Gastroesophageal sphincter (tissue), 4 donors: ENCODE measurements at regions not wholly inside any gene's neighbourhood (a gene's known extent, or its start where the extent isn't known, plus 50 kb on each side); places are given as distances from the start of the nearest gene placed in this dataset.

ENCODE experiments used
- ATAC-seq: fragments of 150-250 bp; one replicate; pipeline ENCODE4 v1.9.1; 2016; ENCODE audit warnings: mild to moderate bottlenecking, moderate library complexity
- H3K27ac ChIP-seq, 4 donors: fragments of 200-600 bp; sonication (generic) in 3 of 4; 1 replicate in 3 of 4; 2 replicates in 1 of 4; pipeline ENCODE4 v1.5.1; 2016 to 2019
- H3K27me3 ChIP-seq: fragments of 200-600 bp; sonication (generic); one replicate; pipeline ENCODE4 v1.5.1; 2019
- H3K36me3 ChIP-seq, 2 donors: fragments of 200-600 bp; sonication (generic); one replicate each; pipeline ENCODE4 v1.5.1; 2019; ENCODE audit warnings: control low read depth in 1 of 2
- H3K4me1 ChIP-seq, 3 donors: fragments of 200-600 bp; sonication (generic); 1 replicate in 2 of 3; 2 replicates in 1 of 3; pipeline ENCODE4 v1.5.1; 2016 to 2019; ENCODE audit warnings: control low read depth in 2 of 3
- H3K4me3 ChIP-seq, 2 donors: fragments of 200-600 bp; sonication (generic); one replicate each; pipeline ENCODE4 v1.5.1; 2019; ENCODE audit warnings: mild to moderate bottlenecking in 1 of 2, moderate library complexity in 1 of 2
- H3K9me3 ChIP-seq, 3 donors: fragments of 200-600 bp; sonication (generic); one replicate each; pipeline ENCODE4 v1.5.1; 2017 to 2019; ENCODE audit warnings: control low read depth in 2 of 3
- CTCF ChIP-seq, 4 experiments: fragments of 200-600 bp in 2 of 4; fragments of 450-650 bp in 2 of 4; sonication (generic) in 1 of 4; IDR thresholded peaks; one replicate each; pipeline ENCODE4 v1.5.1; 2017 to 2019; ENCODE audit warnings: antibody characterized with exemption in 4 of 4, mild to moderate bottlenecking in 2 of 4, moderate library complexity in 2 of 4
- EP300 ChIP-seq: sonication (generic); formaldehyde crosslinking; IDR thresholded peaks from one replicate; pipeline ENCODE4 v1.6.1; 2017; ENCODE audit warnings: antibody characterized with exemption, mild to moderate bottlenecking
- POLR2A ChIP-seq, 2 donors: fragments of 450-650 bp; IDR thresholded peaks; one replicate each; pipeline ENCODE4 v1.6.1; 2017; ENCODE audit warnings: antibody characterized with exemption in 2 of 2, mild to moderate bottlenecking in 2 of 2, moderate library complexity in 1 of 2
- POLR2AphosphoS5 ChIP-seq: sonication (generic); formaldehyde crosslinking; IDR thresholded peaks from one replicate; pipeline ENCODE4 v1.6.1; 2017; ENCODE audit warnings: antibody characterized with exemption
- whole genome bisulfite sequencing, 2 donors: methylation state at CpG; one replicate each; pipeline ENCODE4 v1.1.5; 2018; ENCODE audit warnings: low coverage in 1 of 2; 5-methylcytosine and 5-hydroxymethylcytosine counted together

- Histone ChIP-seq H3K4me1 (peaks cover 0 to 4% (median 0%) of the 10 kb centered on the region in 3 donors), H3K9me3 (no peaks in the 10 kb centered on the region), H3K4me3 (no peak overlapping the region), H3K27ac (no peak overlapping the region), H3K36me3 (no peaks in the 10 kb centered on the region), H3K27me3 (no peaks in the 10 kb centered on the region)
- ATAC-seq, result no peak
- WGBS, 2 donors, result 39 to 52% methylated on average over 2 of the region's 2 CpGs
- TF ChIP-seq CTCF (IDR thresholded peaks at IDR 0.05), result no peak
- TF ChIP-seq EP300, result no peak
- no peak for TF ChIP-seq POLR2AphosphoS5
- TF ChIP-seq POLR2A (IDR thresholded peaks at IDR 0.05), result no peak
These were observed 84.6 kb upstream of the F13A1 start for GRCh38 chr6:6405031-6405430.

DNA sequence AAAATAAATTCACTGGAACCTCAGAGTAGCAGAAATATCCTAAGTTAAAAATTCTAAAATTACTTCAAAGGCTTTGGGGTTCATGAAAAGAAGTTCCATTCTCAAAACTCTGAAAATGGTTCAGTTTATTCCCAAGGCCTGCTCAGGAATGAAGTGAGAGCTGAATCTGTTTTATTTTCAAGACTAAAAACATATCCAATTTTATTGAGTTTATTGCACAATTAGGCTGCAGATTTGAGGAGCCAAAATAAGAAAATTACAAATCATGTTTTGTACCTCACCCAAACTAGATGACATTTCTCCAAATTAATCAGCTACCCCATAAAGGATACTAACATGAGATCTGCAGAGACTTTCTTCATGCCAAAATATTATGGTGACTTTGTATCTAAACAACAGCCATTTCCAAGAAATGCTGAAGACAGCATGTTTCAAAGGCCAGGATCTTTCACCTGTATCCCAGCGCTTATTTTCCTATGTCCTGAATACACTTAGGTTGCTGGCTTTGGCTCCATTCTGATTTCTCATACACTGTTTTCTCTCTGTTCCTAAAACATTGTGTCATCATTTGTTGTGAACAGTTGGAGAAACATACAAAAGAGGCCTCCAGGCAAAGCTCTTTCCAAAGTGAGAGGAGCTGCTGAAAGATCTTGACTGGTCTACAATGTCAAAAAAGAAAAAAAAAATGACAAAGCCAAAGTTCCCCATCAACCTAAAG lies 85.7 kb upstream of the F13A1 start:
- Histone ChIP-seq H3K27me3 (no peaks in the 10 kb centered on the region), H3K4me1 (peaks cover 0 to 4% (median 0%) of the 10 kb centered on the region in 3 donors), H3K4me3 (no peak overlapping the region), H3K36me3 (no peaks in the 10 kb centered on the region), H3K9me3 (no peaks in the 10 kb centered on the region), H3K27ac (peak overlapping the region in 2 of 4 donors; percentile 14 to 15)
- TF ChIP-seq POLR2A (IDR thresholded peaks at IDR 0.05), result no peak
- TF ChIP-seq EP300, result no peak
- TF ChIP-seq POLR2AphosphoS5, result no peak
- no peak for TF ChIP-seq CTCF (IDR thresholded peaks at IDR 0.05)
- ATAC-seq, result peak; percentile 72
- WGBS, 2 donors, result 82% methylated on average over 1 of the region's 1 CpG; no CpG with 5 or more reads in 1 of the 2 donors

- no peaks in the 10 kb centered on the region for H3K36me3 ChIP-seq
- peak overlapping the region in 1 of 4 donors; percentile 14 for H3K27ac ChIP-seq
- H3K9me3 ChIP-seq, result no peaks in the 10 kb centered on the region
- H3K4me3 ChIP-seq, result no peak overlapping the region
- 42% methylated on average over 2 of the region's 2 CpGs for WGBS, 2 donors
- H3K27me3 ChIP-seq, result no peaks in the 10 kb centered on the region
- H3K4me1 ChIP-seq, result peaks cover 0 to 4% (median 0%) of the 10 kb centered on the region in 3 donors
- no peak for TF ChIP-seq POLR2AphosphoS5
- TF ChIP-seq POLR2A (IDR thresholded peaks at IDR 0.05), result no peak
- TF ChIP-seq CTCF (IDR thresholded peaks at IDR 0.05), result no peak
- no peak for TF ChIP-seq EP300
- ATAC-seq, result no peak
These were observed 86.2 kb upstream of the F13A1 start for GRCh38 chr6:6406715-6407070.

DNA sequence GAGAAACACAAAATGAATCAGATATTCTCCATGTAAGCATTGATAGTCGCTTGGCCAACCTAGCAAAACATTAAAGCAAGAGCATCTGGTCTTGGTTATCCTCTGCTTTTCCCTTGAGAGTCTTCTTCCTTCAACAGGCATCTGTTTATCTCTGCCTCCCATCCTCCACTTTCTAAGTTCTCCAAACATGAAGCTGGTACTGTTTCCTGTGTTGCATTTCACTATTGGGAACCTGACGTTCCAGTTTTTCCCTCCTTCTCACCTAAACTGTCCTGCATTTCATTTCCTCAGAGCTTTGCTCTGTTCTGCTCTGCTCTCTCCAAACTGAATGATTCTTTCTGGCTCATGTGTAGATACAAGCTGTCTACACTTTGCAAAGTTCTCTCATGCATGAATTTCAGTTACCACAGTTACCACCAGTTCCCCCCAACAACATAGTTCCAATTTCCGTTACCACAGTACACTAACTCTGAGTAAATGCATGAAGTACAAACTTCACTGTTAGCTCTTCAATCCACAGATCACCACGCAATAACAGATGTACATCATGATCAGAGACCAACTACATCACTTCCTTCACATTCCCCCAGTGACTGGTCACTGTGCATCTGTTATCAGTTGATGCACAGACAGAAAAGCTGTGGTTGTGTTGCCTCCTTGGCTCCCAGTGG lies 86.7 kb upstream of the F13A1 start:
- ATAC-seq, result peak; percentile 66
- H3K27ac ChIP-seq, result no peak overlapping the region

More for the DNA sequence above, 86.7 kb upstream of the F13A1 start:
- WGBS, 2 donors, result 43 to 58% methylated on average over 4 of the region's 4 CpGs
- no peaks in the 10 kb centered on the region for H3K9me3 ChIP-seq
- H3K4me1 ChIP-seq, result peaks cover 0 to 4% (median 0%) of the 10 kb centered on the region in 3 donors
- no peak overlapping the region for H3K4me3 ChIP-seq
- no peaks in the 10 kb centered on the region for H3K27me3 ChIP-seq
- TF ChIP-seq POLR2A (IDR thresholded peaks at IDR 0.05) (no peak), EP300 (no peak), POLR2AphosphoS5 (no peak), CTCF (IDR thresholded peaks at IDR 0.05) (no peak)
- no peaks in the 10 kb centered on the region for H3K36me3 ChIP-seq
